Left lung (tissue), 4 donors: ENCODE measurements at regions not wholly inside any gene's neighbourhood (a gene's known extent, or its start where the extent isn't known, plus 50 kb on each side); places are given as distances from the start of the nearest gene placed in this dataset.

Experiments used
- ATAC-seq: fragments of 200-7000 bp; cut with Tn5 transposase; one replicate; pipeline ENCODE4 v1.9.1; 2020; ENCODE audit warnings: moderate library complexity
- DNase-seq, 4 donors: peaks; one replicate each; pipeline ENCODE4 v3.0.0-alpha.2; 2013 to 2020
- H3K27ac ChIP-seq, 2 donors: fragments of 200-600 bp; sonication (generic) in 1 of 2; one replicate each; pipeline versions ENCODE4 v1.5.0 to v1.8.0; 2020 to 2021
- H3K27me3 ChIP-seq, 2 donors: fragments of 200-600 bp; sonication (generic) in 1 of 2; one replicate each; pipeline versions ENCODE4 v1.5.0 to v1.8.0; 2020 to 2021
- H3K36me3 ChIP-seq, 2 donors: fragments of 200-600 bp; sonication (generic) in 1 of 2; one replicate each; pipeline versions ENCODE4 v1.5.0 to v1.8.0; 2020 to 2021
- H3K4me1 ChIP-seq, 2 donors: fragments of 200-600 bp; one replicate each; pipeline ENCODE4 v1.8.0; 2021
- H3K4me3 ChIP-seq, 2 donors: fragments of 200-600 bp; sonication (generic) in 1 of 2; one replicate each; pipeline versions ENCODE4 v1.5.0 to v1.8.0; 2020 to 2021; ENCODE audit warnings: mild to moderate bottlenecking in 1 of 2
- H3K9me3 ChIP-seq, 2 donors: fragments of 200-600 bp; sonication (generic) in 1 of 2; one replicate each; pipeline versions ENCODE4 v1.5.0 to v1.8.0; 2020 to 2021
- CTCF ChIP-seq, 2 donors: fragments of 200-600 bp; sonication (generic) in 1 of 2; IDR thresholded peaks; one replicate each; pipeline versions ENCODE4 v1.5.0 to v1.8.0; 2021; ENCODE audit warnings: antibody characterized with exemption in 2 of 2
- intact Hi-C, 2 donors: fragments of 100-400 bp; cut with DNase I; formaldehyde crosslinking; loops; one replicate each; pipeline versions ENCODE4 v1.11.2 to v1.14.2; 2022
- donor health status: DM: no; HTN: yes; CAD: no.
- donor health status: DM: no; HTN: no; CAD: no.

DNA sequence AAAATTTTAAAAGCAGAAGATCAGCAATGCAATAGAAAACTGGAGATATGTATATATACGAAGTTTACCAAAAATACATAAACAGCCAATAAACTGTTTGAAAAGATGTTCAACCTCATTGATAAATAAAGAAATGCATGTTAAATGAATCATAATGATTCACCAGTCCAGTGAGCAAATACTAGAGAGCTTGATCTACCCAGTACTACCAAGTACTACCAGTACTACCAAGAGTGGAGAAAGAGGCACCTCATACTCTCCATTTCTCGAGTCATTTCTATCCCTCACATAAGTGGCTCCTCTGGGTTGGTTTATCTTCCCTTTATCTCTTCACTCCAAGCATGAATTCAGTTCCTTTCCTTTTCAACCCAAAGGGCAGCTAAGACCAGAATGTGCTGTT is 138.9 kb downstream of the MREG start:
- H3K9me3 ChIP-seq: peaks cover 0 to 2% of the 10 kb centered on the region in 2 donors
- peaks cover 6 to 7% of the 10 kb centered on the region in 2 donors for H3K4me1 ChIP-seq
- DNase-seq (no peak), ATAC-seq (no peak)
- H3K4me3 ChIP-seq: no peak overlapping the region
- H3K36me3 ChIP-seq: no peaks in the 10 kb centered on the region
- no peaks in the 10 kb centered on the region for H3K27me3 ChIP-seq
- intact Hi-C loops: no loop called here
- no peak overlapping the region for H3K27ac ChIP-seq
- TF ChIP-seq CTCF (IDR thresholded peaks at IDR 0.05): no peak

GRCh38 chr2:215870986-215871385 is 142.4 kb downstream of the MREG start:
- TF ChIP-seq CTCF (IDR thresholded peaks at IDR 0.05): no peak
- H3K27me3 ChIP-seq: no peaks in the 10 kb centered on the region
- no peaks in the 10 kb centered on the region for H3K9me3 ChIP-seq
- no peak overlapping the region for H3K27ac ChIP-seq
- intact Hi-C loops: no loop called here
- DNase-seq (no peak), ATAC-seq (no peak)
- no peaks in the 10 kb centered on the region for H3K36me3 ChIP-seq
- no peak overlapping the region for H3K4me3 ChIP-seq
- peaks cover 6 to 7% of the 10 kb centered on the region in 2 donors for H3K4me1 ChIP-seq

DNA sequence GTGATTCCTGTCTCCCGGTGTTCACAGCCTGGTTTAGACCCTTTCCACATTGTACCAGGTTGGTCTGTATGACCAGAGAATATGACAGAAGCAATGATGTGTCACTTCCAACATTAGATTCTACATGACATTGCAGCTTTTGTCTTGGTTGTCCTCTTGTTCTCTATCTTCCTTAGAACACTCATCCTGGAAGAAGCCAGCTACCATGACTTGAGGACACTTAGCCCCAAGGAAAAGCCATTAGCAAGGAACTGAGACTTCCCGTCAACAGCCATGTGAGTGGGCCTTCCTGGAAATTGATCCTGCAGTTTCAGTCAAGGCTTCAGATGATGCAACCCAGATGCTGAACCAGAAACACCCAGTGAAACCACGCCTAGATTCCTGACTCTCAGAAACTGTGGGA is 143.3 kb downstream of the MREG start:
- Histone ChIP-seq H3K4me1 (peaks cover 6 to 7% of the 10 kb centered on the region in 2 donors), H3K36me3 (no peaks in the 10 kb centered on the region), H3K27ac (peak overlapping the region in 1 of 2 donors; percentile 4), H3K27me3 (no peaks in the 10 kb centered on the region), H3K4me3 (no peak overlapping the region), H3K9me3 (no peaks in the 10 kb centered on the region)
- peak; percentile 58 for ATAC-seq
- intact Hi-C loops: no loop called here
- DNase-seq: no peak
- no peak for TF ChIP-seq CTCF (IDR thresholded peaks at IDR 0.05)

GRCh38 chr2:215868846-215869543 is 144.4 kb downstream of the MREG start:
- DNase-seq (no peak), ATAC-seq (no peak)
- H3K9me3 ChIP-seq: no peaks in the 10 kb centered on the region
- no peak for TF ChIP-seq CTCF (IDR thresholded peaks at IDR 0.05)
- H3K4me1 ChIP-seq: peaks cover 6 to 7% of the 10 kb centered on the region in 2 donors
- no peaks in the 10 kb centered on the region for H3K36me3 ChIP-seq
- no peak overlapping the region for H3K4me3 ChIP-seq
- no peaks in the 10 kb centered on the region for H3K27me3 ChIP-seq
- no peak overlapping the region for H3K27ac ChIP-seq
- intact Hi-C loops: no loop called here

- intact Hi-C loops: no loop called here
- DNase-seq: no peak
- no peak overlapping the region for H3K27ac ChIP-seq
- peaks cover 6 to 7% of the 10 kb centered on the region in 2 donors for H3K4me1 ChIP-seq
- no peak for TF ChIP-seq CTCF (IDR thresholded peaks at IDR 0.05)
- no peaks in the 10 kb centered on the region for H3K9me3 ChIP-seq
- no peak for ATAC-seq
- H3K27me3 ChIP-seq: no peaks in the 10 kb centered on the region
- H3K4me3 ChIP-seq: no peak overlapping the region
- H3K36me3 ChIP-seq: no peaks in the 10 kb centered on the region
Measured at GRCh38 chr2:215866606-215867005, 146.7 kb downstream of the MREG start.
